ENCODE measurements at regions not wholly inside any gene's neighbourhood (a gene's known extent, or its start where the extent isn't known, plus 50 kb on each side); places are given as distances from the start of the nearest gene placed in this dataset.

GRCh38 chr6:90922325-90922724, 335.5 kb upstream of the MAP3K7 start:
- Histone ChIP-seq H3K4me2 (ENCODE audit: extremely low read depth, insufficient read depth, low read length) (no peak overlapping the region), H3K27me3 (ENCODE audit: control insufficient read depth, insufficient read depth, low read length) (no peaks in the 10 kb centered on the region), H3K27ac (ENCODE audit: insufficient read depth, low read length) (no peak overlapping the region), H3K9ac (ENCODE audit: insufficient read depth, low read length) (no peak overlapping the region), H3K9me3 (ENCODE audit: control insufficient read depth, insufficient read depth, low read depth, low read length) (no peaks in the 10 kb centered on the region), H3K36me3 (ENCODE audit: control insufficient read depth, insufficient read depth, low read length) (no peaks in the 10 kb centered on the region), H2AFZ (ENCODE audit: low read length) (no peak overlapping the region), H3K4me1 (ENCODE audit: control insufficient read depth, extremely low read depth, insufficient read depth, low read length) (no peaks in the 10 kb centered on the region), H4K20me1 (ENCODE audit: control insufficient read depth, extremely low read depth, insufficient read depth, low read length) (no peaks in the 10 kb centered on the region), H3K4me3 (replicated peaks in 1 of 4; ENCODE audit: control extremely low read depth in 1 of 4, insufficient read depth in 1 of 4, low read depth in 3 of 4, low read length in 4 of 4) (no peak overlapping the region), H3K79me2 (ENCODE audit: control insufficient read depth, insufficient read depth, low read length) (no peaks in the 10 kb centered on the region)
- TF ChIP-seq CTCF (conservative IDR thresholded peaks at IDR 0.05 in 1 of 2, IDR thresholded peaks at IDR 0.05 in 1 of 2; ENCODE audit: low read depth in 1 of 2, low read length in 2 of 2) = no peak
- no peak for TF ChIP-seq EZH2 (IDR thresholded peaks at IDR 0.05; ENCODE audit: low read length, missing control alignments)
- no peak for DNase-seq (ENCODE audit: low read depth in 2 of 2)

GRCh38 chr6:90918361-90918760, 331.5 kb upstream of the MAP3K7 start:
- Histone ChIP-seq H3K79me2 (ENCODE audit: control insufficient read depth, insufficient read depth, low read length) (no peaks in the 10 kb centered on the region), H3K27ac (ENCODE audit: insufficient read depth, low read length) (no peak overlapping the region)

GRCh38 chr6:90917376-90917775, 330.5 kb upstream of the MAP3K7 start:
- H3K4me3 ChIP-seq (replicated peaks in 1 of 4; ENCODE audit: control extremely low read depth in 1 of 4, insufficient read depth in 1 of 4, low read depth in 3 of 4, low read length in 4 of 4) = no peak overlapping the region
- no peaks in the 10 kb centered on the region for H3K4me1 ChIP-seq (ENCODE audit: control insufficient read depth, extremely low read depth, insufficient read depth, low read length)
- no peaks in the 10 kb centered on the region for H4K20me1 ChIP-seq (ENCODE audit: control insufficient read depth, extremely low read depth, insufficient read depth, low read length)

More at GRCh38 chr6:90918361-90918760, 331.5 kb upstream of the MAP3K7 start:
- Histone ChIP-seq H3K4me3 (replicated peaks in 1 of 4; ENCODE audit: control extremely low read depth in 1 of 4, insufficient read depth in 1 of 4, low read depth in 3 of 4, low read length in 4 of 4) (no peak overlapping the region), H3K9ac (ENCODE audit: insufficient read depth, low read length) (no peak overlapping the region), H3K4me2 (ENCODE audit: extremely low read depth, insufficient read depth, low read length) (no peak overlapping the region), H4K20me1 (ENCODE audit: control insufficient read depth, extremely low read depth, insufficient read depth, low read length) (no peaks in the 10 kb centered on the region), H3K27me3 (ENCODE audit: control insufficient read depth, insufficient read depth, low read length) (no peaks in the 10 kb centered on the region), H3K36me3 (ENCODE audit: control insufficient read depth, insufficient read depth, low read length) (no peaks in the 10 kb centered on the region), H2AFZ (ENCODE audit: low read length) (no peak overlapping the region), H3K4me1 (ENCODE audit: control insufficient read depth, extremely low read depth, insufficient read depth, low read length) (no peaks in the 10 kb centered on the region), H3K9me3 (ENCODE audit: control insufficient read depth, insufficient read depth, low read depth, low read length) (no peaks in the 10 kb centered on the region)
- no peak for TF ChIP-seq CTCF (conservative IDR thresholded peaks at IDR 0.05 in 1 of 2, IDR thresholded peaks at IDR 0.05 in 1 of 2; ENCODE audit: low read depth in 1 of 2, low read length in 2 of 2)
- TF ChIP-seq EZH2 (IDR thresholded peaks at IDR 0.05; ENCODE audit: low read length, missing control alignments) = no peak
- no peak for DNase-seq (ENCODE audit: low read depth in 2 of 2)

More at GRCh38 chr6:90917376-90917775, 330.5 kb upstream of the MAP3K7 start:
- DNase-seq (ENCODE audit: low read depth in 2 of 2) = no peak
- H2AFZ ChIP-seq (ENCODE audit: low read length) = no peak overlapping the region
- H3K9ac ChIP-seq (ENCODE audit: insufficient read depth, low read length) = no peak overlapping the region
- H3K4me2 ChIP-seq (ENCODE audit: extremely low read depth, insufficient read depth, low read length) = no peak overlapping the region
- no peaks in the 10 kb centered on the region for H3K36me3 ChIP-seq (ENCODE audit: control insufficient read depth, insufficient read depth, low read length)
- no peaks in the 10 kb centered on the region for H3K79me2 ChIP-seq (ENCODE audit: control insufficient read depth, insufficient read depth, low read length)
- H3K27me3 ChIP-seq (ENCODE audit: control insufficient read depth, insufficient read depth, low read length) = no peaks in the 10 kb centered on the region
- no peak for TF ChIP-seq EZH2 (IDR thresholded peaks at IDR 0.05; ENCODE audit: low read length, missing control alignments)
- no peak for TF ChIP-seq CTCF (conservative IDR thresholded peaks at IDR 0.05 in 1 of 2, IDR thresholded peaks at IDR 0.05 in 1 of 2; ENCODE audit: low read depth in 1 of 2, low read length in 2 of 2)
- no peak overlapping the region for H3K27ac ChIP-seq (ENCODE audit: insufficient read depth, low read length)
- no peaks in the 10 kb centered on the region for H3K9me3 ChIP-seq (ENCODE audit: control insufficient read depth, insufficient read depth, low read depth, low read length)

Measured in fibroblast of lung (primary cell).